ENCODE measurements at regions not wholly inside any gene's neighbourhood (a gene's known extent, or its start where the extent isn't known, plus 50 kb on each side); places are given as distances from the start of the nearest gene placed in this dataset.

DNA sequence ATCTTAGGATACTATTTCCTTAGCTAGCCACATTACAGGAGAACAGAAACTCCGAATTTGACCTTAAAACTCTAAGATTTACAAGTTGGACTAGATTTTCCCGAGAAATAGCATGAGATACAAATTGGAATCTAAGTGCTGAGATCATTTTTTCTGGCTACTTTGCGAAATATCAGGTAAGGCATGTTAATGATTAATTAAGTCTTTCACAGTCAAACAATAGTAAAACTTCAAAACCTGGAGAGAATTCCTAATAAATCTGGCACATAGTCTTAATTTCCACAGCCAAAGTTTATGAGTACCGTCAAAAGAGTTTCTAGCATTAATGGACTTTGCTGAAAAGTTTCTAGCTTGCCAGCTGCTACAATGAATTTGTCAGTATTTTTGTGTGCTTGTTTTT, 379.5 kb upstream of the TOM1L1 start:
- TF ChIP-seq, protein P1, sequence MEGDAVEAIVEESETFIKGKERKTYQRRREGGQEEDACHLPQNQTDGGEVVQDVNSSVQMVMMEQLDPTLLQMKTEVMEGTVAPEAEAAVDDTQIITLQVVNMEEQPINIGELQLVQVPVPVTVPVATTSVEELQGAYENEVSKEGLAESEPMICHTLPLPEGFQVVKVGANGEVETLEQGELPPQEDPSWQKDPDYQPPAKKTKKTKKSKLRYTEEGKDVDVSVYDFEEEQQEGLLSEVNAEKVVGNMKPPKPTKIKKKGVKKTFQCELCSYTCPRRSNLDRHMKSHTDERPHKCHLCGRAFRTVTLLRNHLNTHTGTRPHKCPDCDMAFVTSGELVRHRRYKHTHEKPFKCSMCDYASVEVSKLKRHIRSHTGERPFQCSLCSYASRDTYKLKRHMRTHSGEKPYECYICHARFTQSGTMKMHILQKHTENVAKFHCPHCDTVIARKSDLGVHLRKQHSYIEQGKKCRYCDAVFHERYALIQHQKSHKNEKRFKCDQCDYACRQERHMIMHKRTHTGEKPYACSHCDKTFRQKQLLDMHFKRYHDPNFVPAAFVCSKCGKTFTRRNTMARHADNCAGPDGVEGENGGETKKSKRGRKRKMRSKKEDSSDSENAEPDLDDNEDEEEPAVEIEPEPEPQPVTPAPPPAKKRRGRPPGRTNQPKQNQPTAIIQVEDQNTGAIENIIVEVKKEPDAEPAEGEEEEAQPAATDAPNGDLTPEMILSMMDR (IDR thresholded peaks at IDR 0.05; ENCODE audit: low read depth, low read length) = no peak
- no peak for TF ChIP-seq EZH2phosphoT487 (IDR thresholded peaks at IDR 0.05; ENCODE audit: low read depth)

Measured in OCI-LY3 (cell line).